Stimulated activated CD4-positive, alpha-beta T cell treated with anti-CD3 and anti-CD28 coated beads, Interleukin-2, amount 100 ng/mL, for 4 hours (primary cell): ENCODE measurements at regions not wholly inside any gene's neighbourhood (a gene's known extent, or its start where the extent isn't known, plus 50 kb on each side); places are given as distances from the start of the nearest gene placed in this dataset.
"Not testable (repeated sequence)": the region's sequence is repeated elsewhere in the genome, so short reads cannot be mapped to it uniquely, and the experiment has no call there.

ENCODE experiments used
- DNase-seq: peaks from one replicate; pipeline ENCODE4 v3.0.0-alpha.2; 2020; ENCODE audit warnings: low read depth

DNA sequence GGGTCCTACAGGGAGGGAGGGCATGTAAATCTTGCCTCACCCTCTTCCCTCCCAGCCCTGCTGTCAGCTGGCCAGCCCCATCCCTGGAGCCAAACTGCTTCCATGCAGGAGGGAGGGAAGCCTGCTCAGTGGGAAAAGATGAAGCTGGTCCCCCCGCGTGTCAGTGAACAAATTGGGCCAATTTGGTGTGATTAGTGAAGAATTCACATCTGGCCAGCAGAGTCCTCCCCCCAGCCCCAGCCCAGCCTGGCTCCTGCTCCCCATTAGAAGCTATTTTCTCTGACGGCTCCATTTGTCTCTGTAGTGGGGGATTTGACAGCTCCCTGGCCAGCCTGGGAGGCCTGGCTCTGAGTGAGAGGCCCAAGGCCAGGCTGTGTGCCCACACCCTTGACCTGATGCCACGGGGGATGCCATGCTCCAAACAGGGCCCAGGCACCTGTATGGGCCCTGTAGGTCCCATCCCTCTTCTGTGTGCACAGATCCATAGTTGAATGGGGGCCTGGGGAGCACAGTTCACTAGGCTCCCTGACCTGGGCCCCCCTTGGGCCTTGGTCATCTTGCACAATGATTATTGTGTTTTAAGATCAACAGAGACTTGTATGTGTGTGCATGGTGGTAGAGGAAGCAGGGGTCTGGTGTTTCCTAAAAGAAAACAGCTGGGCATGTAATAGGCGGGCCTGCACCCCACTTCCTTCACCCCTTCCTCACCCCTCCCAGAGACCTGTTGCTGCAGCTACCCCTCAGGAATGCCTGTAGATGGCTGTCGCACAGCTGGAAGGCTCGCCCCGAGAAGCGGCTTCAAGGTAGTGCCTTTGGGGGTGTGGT, 50.7 kb upstream of the TAC4 start:
- no peak for DNase-seq

DNA sequence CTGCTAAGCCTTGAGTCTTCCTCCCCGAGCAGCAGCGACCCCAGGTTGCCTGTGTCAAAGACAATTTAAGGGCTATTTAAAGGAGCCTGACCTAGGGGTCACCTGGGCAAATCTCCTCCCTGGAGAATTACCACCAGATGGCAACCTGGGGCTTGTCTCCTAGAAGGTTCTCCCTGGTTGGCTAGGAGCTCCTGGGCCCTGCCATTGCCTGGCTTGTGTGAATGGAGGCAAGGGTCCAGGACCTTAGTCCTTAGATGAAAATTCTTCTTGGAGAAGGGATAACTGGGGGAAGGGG, 51.3 kb upstream of the TAC4 start:
- DNase-seq, result no peak

DNA sequence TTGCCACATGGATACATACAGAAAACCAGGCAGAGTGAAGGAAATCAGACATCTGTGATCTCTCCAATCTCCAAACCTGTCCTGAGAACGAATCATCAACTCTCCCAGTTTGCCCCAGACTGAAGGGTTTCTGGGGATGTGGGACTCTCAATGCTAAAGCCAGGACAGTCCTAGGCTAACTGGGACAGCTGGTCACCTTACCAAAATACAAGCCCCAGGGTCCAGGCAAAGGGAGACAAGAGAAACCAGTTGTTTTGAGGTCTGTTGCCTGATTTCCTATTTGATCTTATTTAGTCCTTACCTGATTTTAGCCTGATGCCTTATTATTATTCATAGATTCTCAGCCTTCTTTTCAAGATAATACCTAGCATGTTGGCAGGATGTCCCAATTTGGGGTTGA, 51.7 kb upstream of the TAC4 start:
- DNase-seq, result no peak

DNA sequence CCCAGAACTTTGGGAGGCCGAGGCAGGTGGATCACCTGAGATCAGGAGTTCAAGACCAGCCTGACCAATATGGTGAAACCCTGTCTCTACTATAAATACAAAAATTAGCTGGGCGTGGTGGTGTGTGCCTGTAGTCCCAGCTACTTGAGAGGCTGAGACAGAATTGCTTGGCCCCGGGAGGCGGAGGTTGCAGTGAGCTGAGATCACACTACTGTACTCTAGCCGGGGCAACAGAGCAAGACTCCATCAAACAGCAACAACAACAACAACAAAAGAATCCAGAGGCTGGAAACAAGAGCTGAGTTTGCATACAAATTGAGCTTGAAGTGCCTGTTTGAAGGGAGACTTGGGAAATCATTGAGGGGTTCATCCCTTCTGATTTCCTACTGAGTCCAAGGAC, 52.9 kb upstream of the TAC4 start:
- not testable (repeated sequence) for DNase-seq

DNA sequence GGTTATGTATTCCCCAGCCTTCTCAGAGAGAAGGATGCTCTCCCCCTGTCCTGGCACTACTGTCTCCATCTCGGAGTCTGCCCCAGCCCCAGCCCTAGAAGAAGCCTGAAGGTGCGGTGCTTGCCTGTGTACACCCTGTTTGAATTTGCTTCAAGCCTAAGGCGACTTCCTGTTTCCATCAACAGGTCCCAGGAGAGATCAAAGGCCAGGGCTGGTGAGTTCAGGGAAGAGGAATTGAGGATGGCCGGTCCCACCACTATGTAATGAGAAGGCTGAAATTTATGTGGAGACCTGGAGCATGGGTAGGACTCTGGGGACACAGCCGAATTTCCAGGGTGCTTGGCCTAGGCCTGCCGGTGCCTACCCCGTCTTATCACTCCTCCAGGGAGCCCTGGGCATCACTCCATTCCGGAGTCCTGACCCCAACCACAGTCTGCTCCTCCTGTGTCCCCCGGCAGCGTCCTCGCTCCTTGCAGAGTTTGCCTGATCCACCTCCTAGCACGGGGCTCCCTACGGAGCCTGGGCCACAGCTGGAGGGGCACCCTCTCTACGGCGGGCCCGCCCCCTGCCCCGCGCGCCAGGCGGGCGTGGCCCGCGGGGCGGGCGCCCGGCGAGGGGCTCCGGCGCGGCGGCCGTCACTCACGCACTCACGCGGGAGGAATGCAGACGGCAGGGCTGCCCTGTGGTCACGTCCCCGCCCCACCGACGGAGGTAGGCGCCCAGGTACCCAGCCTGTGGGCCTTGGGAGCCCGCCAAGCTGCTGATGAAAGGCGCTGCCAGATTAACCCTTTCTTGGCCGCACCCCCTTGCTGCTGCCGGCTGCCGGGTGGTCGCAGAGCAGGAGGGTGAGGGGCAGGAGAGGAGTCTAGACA, 53.8 kb upstream of the TAC4 start:
- DNase-seq, result no peak

DNA sequence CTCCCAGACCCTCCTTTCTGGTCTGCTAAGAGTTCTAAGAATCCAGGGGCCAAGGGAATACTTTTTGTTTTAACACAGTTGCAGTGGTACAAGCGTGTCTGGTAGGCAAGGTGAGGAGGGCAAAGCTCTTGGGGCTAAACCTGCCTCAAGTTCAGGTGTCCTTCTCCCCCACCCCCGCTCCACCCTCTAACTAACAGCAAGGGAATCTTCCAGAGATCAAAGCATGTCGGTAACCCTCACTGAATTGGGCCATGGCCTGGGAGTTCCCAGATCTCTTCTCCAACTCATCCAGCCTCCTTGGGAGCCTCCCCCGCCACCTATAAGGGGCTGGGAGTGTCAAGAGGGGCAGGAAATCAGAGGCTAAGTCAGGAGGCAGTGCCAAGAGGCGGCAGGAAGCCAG, 55.7 kb upstream of the TAC4 start:
- no peak for DNase-seq

DNA sequence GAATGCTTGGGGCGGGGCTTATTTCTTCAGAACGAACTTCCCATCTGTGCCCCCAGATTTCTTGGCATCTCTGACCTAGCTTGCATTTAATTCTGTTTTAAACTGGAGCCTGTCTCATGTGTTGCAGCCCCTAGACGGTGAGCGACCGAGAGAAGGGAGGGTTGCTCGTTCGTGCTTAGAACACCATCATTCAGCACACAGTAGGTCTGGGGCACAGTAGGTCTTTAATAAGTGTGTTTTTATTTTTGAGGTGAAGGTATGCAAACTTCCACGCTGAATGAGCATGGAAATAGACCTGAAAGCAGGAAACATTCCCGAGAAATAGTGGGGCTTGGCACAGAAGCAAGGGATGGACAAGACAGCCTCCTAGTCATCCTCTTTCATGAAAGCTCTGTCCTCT, 57.0 kb upstream of the TAC4 start:
- no peak for DNase-seq

DNA sequence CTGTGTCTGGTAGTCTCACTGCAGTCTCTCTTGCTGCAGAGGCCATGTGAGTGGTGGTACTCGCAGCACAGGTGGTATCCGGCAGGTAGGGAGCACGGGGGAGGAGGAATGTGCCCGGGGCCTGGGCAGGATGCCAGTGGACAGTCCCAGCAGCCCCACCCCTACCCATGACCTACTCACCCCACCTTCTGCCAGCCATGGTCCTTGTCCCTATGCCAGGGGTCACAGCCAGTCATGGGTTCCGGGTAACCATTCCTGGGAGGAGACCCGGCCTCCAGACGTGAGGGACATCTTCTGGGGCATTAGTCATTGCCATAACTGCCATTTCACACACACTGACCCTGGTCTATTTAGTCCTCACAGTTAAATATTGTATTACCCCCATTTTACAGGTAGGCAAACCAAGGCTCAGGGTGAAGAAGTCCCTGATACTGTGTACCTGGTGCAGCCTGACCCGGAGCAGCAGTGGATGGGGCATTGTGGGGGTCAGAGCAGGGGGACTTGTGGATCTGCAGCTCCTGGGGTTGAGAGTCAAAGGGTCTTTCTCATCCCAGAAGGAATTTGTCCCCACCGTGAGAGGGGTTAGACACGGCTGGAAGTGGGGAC, 58.8 kb upstream of the TAC4 start:
- no peak for DNase-seq

DNA sequence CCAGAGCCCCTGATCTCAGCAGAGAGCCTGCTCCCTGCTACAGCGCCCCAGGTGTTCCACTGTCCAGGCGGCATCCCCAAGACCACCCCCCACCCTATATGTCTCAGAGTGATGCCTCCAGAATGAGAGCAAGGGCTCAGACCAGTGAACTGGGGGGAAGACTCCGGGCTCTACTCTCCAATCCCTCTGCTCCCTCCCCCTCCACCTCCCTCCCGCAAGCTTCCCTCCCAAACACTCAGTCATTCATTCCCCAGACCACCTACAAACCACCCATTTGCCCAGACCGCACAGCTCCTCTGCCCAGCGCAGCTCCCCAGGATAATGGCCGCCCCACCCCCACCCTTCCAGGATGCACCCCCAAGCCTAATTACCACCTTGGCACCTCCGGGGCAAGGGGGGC, 59.4 kb upstream of the TAC4 start:
- no peak for DNase-seq

DNA sequence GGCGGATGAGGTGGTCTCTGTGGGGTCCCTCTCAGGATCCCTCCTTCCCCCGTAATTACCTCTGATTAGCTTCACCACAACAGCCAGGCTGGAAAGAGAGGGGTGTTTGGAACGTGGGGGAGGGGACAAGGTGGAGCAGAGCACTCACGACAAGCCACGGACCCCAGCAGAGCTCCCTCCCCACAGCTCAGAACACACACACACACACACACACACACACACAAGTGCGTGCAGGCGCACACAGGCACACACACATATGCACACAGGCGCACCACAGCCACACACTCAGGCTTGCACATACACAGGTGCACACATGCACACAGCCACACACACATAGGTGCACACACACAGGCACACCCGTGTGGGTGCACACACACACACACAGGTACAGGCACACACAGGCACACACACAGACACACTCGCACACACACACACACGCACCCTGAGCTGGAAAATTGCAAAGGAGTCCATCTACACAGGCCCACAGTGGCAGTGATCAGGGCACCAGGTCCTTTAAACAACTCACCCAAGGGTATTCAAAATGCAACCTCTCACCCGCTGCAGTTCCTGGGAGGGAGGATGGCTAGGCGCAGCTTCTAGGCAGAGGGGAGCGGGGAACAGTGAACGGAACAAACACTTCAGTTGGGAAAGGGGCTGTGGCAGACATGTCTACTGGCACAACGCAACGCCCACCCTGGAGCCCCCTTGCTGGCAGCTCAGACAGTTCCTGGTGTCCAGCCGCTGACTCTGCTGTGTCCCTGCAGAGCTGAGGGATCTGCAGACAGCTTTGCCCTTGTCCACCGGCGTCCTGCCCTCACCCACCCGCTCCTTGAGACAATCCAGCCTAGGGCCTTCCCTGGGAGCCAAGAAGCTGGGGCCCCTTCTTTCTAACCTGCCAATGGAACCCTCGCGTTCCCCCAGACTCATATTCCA, 59.9 kb upstream of the DLX4 start:
- DNase-seq, result no peak

DNA sequence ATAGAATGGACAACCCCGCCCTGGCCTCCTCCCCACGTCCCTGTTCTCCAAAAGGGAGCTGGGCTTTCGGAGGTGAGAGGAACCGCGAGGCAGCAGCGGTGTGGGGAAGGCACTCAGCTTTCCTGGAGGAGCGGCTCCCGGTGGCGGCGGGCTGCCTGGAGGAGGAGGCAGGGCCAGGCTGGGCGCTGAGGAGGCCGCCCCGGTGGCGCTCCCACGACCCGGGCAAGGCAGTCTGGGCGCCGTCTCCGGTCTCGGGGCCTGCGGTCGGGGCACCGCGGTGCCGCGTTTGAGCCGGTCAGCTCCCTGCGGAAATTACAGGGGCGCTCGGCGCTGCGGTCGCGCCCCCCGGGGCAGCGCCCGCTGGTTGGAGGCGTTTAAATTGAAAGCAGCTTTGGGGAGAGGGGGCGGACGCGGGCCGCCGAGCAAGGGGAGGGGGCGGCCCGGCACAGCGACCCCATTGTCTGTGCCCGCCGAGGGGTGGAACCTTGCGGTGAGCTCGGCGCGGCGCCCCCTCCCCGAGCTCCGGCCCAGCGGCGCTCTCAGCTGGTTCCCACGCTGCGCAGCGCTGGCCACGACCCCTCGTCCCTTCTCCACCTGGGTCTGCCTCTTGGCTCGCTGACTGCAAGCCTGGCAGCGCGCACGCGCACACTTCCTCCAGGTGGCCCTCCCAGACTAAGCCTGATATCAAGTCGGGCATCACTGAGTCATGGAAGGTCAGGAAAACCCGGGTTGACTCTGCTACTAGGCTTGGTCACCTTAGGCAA, 58.7 kb upstream of the DLX4 start:
- peak; percentile 18 for DNase-seq

DNA sequence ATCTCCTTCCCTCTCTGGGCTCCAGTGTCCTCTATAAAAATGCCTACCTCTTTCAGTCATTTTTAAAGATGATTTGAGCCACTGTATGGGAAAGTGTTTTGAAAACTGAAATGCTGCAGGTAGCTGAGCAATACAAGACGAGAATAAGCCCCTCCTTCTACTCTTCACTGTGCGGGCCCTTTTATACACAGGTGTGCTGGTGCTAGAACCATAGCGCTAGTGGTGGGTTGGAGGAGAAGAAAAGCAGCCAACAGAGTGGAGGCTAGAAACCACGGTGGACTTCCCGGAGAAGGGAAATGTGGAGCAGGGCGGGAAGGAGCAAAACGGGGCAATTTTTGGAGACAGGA, 58.2 kb upstream of the DLX4 start:
- no peak for DNase-seq

DNA sequence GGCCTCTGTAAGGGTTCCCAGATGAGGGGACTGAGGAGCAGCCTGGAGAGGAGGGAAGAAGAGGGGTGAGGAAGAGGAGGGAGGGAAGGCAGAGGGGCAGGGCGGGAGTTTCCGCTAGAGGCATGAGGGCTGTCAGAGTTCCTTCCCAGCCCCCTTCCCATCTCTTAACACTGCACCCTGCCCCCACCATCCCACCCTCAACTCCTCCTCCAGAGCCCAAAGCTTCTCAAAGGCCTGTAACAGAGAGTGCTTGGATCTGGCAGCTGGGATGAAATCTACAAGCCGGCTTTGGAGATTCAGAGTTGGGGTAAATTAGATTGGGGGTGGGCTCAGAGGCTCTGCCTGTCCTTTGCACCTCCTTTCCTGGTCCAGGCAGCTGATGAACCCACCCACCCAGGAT, 57.3 kb upstream of the DLX4 start:
- DNase-seq, result no peak

DNA sequence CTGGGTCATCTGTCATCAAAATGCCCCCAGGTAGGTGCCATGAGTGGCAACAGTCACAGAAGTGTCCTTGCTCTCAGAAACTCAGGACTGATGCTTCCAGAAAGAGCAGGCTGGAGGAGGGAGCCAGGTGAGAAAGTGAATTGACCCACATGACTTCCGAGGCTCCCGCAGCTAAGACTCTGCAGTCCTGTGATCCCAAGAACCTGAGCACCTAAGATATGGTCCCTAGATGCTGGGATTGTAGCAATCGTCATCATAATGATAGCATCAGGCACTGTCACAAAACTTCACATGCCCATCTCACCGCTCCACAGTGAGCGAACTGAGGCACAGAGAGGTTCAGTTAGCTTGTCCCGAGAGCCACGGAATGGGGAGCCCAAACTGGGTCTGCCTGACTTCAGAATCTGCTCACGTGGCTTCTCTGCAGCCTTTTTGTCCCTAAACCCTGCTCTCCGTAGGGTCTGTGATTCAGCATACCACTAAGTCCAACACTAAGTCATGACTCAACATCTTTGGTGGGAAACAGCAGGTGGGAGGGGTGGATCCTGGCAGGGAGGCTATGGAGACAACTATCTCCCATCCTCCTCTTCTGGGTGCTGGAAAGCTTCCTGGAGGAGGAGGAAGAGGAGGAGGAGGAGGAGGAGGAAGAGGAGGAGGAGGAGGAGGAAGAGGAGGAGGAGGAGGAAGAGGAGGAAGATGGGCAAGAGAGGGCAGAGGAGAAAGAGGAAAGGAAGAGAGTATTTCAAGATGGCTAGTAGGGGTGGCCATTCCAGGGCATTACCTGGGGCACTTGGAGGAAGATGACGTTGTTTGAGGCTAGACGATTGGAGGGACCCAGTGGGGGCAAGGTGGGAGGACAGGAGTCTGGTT, 55.5 kb upstream of the DLX4 start:
- DNase-seq, result no peak

DNA sequence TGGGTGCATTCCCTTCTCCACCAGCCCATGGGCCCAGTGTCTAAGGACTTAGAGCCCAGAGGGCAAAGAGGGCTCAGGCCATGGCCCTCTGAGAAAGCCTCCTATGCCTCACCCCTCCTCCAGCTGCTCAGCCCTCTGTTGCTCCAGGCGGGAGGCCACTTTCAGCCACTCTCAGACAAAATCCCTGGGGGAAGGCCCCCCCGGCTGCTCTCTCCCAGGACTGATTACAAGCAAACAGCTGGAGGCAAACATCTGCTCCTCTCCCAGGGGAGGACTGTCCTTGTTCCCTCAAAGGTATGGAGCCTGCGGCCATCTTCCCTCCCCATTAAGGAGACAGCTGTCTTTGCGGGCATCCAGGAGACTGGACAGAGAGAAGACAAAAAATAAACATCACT, 54.9 kb upstream of the DLX4 start:
- DNase-seq, result no peak

DNA sequence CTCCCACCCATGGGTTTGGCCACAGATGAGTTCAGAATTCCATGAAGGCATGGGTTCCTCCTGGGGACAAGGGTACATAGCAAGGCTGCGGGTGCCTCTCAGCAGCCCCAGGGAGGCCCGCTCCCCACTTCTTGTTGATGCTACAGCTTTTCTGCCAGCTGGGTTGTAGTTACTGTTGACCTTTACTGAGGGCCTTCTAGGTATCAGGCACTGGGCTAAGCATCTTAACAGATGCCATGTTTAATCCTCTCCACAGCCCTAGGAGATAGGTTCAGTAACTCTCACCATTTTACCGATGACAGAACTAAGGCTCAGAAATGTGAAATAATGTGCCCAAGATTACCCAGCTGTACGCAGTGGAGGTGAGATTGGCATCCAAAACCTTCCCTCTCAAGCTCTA, 54.3 kb upstream of the DLX4 start:
- DNase-seq, result no peak

DNA sequence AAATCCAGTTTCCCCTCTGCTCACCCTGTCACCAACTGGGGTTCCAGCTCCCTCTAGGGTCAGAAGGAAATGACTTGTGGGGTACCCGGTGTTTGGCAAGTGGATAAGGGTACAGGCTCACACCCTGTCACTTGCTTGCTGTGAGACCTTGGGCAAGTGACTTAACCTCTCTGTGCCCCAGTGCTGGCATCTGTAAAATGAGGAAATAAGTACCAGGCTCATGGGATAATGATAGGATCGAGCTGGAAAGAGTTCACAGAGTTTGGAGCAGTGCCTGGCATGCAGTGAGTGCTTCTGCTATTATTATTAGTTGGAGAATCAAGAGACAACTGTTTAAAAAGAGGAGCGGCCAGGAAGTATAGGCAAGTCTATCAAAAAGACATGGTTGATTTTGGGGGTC, 53.7 kb upstream of the DLX4 start:
- DNase-seq, result no peak

DNA sequence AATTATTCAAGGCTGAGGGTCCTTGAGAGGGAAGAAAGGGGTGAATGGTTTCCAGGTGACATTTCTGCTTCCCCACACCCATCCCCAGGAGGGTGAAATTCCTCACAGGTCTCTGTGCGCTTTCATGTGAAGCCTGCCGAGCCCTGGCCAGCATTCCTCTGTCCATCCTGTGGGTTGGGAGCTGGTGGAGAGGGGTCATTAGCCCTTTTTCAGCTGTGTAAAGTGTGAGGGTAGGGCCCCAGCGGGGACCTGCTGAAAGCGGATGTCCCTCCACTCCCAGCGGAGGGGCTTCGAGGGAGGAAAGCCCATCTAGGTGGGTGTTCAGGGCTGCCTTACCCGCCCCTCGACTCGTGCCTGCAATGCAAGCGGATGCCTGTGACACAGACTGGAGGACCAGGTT, 53.3 kb upstream of the DLX4 start:
- no peak for DNase-seq

DNA sequence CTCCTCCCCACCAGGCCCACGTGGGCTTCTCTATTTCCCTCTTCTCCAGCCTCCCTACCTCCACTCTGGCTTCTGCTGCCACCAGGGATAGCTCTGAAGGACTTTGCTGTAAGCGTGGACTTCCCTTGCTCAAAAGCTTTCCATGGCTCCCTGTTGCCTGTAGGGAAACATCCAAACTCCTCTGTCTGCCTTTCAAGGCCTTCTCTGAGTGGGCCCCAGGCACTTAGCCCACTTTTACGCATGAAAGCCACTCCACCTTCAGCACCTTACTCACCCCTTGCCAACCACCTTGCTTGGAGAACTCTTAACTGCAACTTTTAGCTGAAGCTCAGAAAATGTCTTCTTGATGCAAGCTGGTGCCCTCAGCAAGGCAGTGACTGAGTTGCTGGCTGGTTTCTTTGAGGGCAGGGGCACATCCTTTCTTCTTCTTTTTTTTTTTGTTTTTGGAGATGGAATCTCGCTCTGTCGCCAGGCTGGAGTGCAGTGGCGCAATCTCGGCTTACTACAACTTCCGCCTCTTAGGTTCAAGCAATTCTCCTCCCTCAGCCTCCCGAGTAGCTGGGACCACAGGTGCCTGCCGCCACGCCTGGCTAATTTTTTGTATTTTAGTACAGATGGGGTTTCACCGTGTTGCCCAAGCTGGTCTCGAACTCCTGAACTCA, 52.0 kb upstream of the DLX4 start:
- no peak for DNase-seq

DNA sequence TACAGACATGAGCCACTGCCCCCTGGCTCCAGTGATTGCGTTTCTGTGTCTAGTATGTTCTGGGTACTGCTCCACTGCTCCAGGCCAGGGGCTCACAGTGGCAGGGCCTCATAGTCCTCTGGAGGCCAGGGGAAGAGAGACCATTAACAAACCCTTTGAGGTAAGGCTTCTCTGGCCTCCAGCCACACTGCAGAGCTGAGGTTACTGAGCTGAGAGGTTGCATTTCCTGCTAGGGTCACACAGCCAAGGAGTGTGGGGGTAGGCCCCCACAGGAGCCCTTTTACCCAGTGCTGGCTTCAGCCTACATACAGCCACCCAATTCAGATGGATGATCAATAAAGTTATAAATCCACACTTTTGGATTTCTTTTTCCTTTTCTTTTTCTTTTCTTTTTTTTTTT, 50.4 kb upstream of the DLX4 start:
- no peak for DNase-seq
